HuH-7.5 (cell line): ENCODE measurements at regions not wholly inside any gene's neighbourhood (a gene's known extent, or its start where the extent isn't known, plus 50 kb on each side); places are given as distances from the start of the nearest gene placed in this dataset.
"Not testable (repeated sequence)": the region's sequence is repeated elsewhere in the genome, so short reads cannot be mapped to it uniquely, and the experiment has no call there.

Experiments used
- DNase-seq: peaks from one replicate; pipeline ENCODE4 v3.0.0; 2011; ENCODE audit warnings: low spot score

DNA sequence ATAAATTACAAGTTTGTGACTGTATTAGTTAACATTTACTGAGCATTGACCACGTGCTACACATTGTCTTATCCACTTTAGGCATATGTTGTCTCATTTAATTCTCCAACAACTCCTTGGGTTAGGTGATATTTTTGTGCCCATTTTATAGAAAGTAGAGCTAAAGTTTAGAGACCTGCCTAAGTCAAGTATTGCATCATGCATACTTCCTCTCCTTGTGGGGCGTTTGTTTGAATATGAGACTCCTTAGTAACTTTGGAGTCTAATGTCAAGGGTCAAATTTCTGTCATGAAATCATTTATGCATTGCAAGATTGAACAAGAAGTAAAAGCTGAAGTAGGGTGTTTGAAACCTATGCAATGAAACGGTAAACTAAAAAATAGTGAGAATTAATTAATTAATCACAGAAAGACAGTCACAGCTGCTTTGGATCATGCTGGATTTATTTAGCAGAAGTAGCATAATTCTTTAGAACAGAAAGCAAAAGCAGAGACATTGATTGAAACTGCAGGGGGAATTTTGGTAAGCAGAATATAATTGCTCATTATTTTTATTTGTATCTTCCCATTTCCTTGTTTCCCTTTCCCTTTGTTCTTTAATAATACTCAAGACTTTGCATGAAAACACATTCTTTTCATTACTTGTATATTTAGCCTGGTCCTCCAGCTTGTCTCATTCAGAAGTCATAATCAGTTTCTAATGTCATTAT is 1374.4 kb upstream of the GJE1 start:
- DNase-seq: no peak

DNA sequence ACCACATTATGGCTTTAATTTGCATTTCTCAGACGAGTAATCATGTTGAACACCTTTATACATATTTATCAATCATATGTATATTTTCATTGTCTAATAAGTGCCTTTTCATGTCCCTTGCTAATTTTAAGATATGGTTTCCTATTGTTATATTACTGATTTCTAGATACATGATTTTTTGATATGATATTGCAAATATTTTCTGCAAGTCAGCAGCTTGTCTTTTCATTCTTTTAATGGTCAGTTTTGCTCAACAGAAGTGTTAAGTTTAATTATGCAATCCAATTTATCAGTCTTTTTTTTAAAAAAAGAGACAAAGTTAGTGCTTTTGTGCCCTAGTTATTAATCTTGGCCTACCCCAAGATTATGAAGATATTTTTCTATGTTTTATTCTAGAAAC is 1377.8 kb upstream of the CITED2 start:
- DNase-seq: no peak

DNA sequence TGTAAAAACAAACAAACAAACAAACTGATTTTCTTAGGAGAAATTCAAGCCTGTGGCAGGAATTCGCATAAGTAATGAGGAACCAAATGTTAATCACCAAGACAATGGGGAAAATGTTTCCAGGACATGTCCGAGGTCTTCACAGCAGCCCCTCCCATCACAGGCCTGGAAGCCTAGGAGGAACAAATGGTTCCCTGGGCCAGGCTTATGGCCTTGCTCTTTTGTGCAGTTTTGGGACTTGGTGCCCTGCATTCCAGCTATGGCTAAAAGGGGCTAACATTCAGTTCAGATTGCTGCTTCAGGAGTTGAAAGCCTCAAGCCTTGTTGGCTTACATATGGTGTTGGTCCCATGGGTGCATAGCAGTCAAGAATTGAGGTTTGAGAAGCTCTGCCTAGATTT is 1372.7 kb upstream of the CITED2 start:
- DNase-seq: no peak

DNA sequence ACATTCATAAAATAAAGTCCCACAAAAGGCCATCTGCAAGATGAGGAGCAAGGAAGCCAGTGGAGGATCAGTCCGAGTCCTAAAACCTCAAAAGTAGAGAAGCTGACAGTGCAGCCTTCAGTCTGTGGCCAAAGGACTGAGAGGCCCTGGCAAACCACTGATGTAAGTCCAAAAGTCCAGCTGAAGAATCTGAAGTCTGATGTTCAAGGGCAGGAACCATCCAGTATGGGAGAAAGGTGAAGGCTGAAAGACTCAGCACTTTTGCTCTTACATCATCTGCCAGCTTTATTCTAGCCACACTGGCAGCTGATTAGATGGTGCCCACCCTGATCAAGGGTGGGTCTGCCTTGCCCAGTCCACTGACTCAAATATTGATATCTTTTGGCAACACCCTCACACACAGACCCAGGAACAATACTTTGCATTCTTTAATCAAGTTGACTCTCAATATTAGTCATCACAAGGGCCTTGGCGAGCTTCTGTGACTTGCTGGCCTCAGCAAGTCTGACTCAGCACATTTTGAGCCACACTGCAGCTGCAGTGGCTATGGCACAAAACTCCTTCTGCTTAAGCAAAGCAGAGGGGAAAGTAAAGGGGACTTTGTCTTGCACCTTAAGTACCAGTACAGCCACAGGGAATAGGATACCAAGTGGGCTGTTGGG is 1370.3 kb upstream of the CITED2 start:
- DNase-seq: no peak

DNA sequence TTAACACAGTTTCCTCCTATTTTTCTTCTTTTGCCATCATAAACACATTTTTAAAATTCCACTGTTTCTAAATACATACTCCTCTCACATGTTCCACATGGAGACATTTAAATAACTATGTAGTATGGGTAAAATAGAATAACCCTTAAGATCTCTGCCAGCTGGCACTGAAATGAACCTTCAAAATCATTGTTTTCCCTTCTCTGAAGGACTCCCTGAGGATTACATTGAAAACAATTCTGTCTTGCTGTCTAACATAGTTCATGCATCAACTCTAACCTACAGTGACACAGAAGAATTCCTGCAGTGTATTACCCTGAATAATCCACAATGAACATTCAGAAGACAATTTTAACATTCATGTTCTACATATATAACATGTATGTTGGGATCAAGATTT is 1361.8 kb upstream of the CITED2 start:
- no peak for DNase-seq

DNA sequence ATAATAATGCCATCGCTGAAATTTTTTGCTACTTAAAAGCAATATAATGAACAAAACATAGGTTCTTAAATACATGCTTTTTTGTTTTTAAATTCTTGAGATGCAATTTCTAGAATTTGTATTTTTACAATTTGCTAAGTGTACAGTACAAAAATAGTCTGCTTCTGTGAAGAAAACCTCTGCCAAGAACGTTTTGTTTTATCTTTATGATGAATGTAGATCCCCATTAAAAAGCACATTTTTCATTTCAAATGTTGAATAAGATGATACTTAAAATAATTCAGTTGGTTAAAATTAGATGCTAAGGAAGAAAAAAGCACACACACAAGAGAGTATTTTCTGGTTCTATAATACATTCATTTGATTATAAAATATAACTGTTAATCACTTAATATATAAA is 1358.5 kb upstream of the CITED2 start:
- no peak for DNase-seq

DNA sequence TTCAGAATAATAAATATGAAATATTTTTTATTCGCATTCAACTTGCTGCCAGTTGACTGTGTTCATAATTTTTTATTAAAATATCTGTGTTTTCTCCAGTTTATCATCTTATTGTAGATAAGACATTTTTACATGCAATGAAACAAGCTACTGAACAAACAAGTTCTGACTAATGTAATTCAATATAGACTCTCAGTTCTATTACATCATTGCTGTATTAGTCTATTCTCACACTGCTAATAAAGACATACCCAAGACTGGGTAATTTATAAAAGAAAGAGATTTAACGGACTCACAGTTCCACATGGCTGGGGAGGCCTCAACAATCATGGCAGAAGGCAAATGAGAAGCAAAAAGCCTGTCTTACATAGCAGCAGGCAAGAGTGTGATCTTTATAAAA is 1357.7 kb upstream of the CITED2 start:
- DNase-seq: no peak

DNA sequence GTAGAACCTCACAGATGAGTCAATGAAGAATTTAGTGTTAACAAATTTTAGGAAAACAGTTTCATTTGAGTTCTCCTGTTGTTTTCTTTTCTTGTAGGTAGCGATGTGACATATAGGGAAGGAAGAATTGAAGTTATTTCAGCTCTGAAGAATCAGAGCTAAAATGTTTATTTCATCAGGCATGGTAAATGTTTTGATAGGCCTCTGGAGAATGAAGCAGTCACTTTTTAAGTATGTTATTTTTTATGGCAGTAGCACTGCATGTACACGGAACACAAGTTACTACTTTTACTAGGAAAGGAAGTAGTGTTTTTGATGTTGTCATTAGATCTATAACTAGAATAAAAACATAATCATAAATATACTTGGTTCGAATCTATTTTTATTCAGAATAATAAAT is 1357.3 kb upstream of the CITED2 start:
- DNase-seq: no peak

DNA sequence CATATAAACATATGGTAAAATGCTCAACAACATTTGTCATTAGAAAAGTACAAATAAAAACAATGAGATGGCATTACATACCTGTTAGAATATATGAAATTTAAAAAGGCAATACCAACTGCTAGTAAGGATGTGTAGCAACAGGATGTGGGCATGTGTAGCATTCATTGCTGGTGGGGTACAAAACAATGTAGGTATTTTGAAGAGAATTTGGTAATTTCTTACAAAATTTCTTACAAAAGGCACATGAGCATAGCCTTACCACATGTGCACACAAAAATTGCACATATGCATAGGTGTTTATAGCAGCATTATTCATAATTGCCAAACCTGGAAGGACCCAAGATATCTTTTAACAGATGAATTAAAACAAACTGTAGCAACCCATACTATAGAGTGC is 1355.1 kb upstream of the CITED2 start:
- DNase-seq: no peak

DNA sequence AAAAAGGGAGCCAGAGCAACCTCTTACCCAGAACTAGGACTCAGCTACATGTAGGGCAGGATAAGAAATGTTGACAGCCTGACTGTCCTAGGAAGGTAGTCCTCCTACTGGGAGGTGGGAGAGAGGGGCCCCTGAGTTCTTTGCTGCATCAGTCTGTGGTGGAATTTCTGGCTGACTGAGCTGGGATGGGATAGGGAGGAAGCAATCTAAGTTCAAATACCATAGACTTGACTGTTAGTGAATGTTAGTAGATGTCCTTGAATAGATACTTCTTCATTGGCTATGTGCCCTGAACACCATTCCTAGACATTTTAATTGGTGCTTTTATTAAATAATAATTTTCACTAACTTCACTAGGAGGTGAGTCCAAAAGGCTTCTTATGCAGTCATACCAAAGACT is 1343.6 kb upstream of the CITED2 start:
- no peak for DNase-seq

DNA sequence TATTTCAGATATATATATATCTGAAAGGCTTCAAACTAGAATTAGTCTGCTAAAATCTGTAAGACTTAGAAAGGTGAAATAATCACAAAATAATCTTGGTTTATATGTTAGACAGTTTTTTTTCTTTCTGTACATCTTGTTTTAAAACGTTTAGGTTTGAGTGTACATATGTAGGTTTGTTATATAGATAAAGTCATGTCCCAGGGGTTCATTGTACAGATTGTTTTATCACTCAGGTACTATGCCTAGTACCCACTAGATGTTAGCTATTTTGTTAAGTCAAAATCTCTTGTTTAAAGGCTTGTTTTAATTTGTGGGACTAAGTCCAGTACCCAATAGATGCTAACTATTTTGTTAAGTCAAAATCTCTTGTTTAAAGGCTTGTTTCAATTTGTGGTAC is 1339.0 kb upstream of the CITED2 start:
- DNase-seq: no peak

DNA sequence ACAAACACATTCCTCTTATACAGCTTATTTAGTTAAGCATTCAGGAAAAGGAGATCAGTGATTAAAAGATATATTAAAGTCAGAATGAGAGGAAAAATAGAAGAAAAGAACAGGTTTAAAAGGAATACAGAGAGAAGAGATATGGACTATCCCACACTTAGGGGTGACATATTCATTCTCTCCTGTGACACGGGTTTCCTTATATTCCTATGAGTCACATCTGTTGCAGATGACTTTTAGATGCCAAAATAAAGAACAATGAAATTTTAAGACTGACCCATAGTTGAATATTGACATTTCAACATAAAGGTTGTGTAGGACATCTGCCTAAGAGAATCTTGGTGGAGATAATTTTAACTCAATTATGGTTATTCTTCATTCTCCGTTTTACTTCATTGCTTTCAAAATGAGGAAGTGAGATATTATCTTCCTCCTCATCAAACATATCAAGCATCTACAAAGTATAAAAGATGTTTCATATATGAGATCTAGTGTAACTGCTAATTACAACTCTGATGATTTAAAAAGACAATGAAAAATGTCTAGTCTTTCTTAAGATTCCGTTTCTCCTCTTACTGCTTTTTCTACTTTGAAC is 1336.7 kb upstream of the CITED2 start:
- no peak for DNase-seq

DNA sequence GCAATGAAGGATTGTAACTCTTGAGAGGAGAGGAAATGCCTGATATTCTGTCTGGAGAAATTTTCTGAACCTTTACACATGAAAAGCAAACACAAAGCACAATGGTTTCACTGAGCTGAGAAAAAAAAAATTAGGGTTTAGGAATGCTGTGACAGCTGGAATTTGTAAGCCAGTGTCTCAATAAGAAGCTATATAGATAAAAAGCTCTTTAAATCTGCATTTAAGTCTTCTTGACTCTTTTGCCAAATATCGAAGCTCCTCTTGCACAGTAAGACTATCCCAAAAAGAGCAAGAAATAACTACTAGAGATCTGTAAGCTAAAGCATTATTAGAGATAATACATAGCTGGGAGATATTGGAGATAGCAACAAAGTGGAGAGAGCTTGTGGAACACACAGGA is 1334.0 kb upstream of the CITED2 start:
- DNase-seq: no peak

DNA sequence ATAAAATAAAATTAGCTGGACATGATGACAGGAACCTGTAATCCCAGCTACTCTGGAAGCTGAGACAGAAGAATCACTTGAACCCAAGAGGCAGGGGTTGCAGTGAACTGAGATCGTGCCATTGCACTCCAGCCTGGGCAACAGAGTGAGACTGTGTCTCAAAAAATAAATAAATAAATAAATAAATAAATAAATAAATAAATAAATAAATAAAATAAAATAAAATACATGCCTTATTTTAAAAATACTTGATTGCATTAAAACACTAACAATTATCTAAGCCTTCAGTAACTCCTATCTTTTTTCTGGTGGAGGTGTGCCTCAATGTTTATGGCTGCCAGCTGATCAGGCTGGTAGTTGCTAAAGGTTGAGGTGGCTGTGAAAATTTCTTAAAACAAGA is 1329.6 kb upstream of the CITED2 start:
- DNase-seq: not testable (repeated sequence)

DNA sequence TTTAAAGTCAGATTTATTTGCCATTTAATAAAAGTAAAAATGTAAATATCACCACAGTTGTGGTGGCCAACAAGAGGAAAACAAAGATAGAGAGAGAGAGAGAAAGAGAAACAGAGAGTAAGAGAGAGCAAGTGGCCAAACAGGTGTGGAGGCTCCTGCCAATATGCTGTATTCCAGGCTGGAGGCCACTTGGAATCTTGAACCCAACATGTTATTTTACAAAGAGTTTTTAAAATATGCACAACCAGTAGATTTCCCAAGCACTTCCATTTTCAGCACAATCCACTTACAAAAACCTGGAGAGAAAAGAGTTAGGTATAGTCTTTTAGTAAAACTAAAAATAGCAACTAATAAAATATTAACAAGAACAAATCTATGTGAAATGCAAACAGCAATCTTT is 1323.1 kb upstream of the CITED2 start:
- DNase-seq: no peak

DNA sequence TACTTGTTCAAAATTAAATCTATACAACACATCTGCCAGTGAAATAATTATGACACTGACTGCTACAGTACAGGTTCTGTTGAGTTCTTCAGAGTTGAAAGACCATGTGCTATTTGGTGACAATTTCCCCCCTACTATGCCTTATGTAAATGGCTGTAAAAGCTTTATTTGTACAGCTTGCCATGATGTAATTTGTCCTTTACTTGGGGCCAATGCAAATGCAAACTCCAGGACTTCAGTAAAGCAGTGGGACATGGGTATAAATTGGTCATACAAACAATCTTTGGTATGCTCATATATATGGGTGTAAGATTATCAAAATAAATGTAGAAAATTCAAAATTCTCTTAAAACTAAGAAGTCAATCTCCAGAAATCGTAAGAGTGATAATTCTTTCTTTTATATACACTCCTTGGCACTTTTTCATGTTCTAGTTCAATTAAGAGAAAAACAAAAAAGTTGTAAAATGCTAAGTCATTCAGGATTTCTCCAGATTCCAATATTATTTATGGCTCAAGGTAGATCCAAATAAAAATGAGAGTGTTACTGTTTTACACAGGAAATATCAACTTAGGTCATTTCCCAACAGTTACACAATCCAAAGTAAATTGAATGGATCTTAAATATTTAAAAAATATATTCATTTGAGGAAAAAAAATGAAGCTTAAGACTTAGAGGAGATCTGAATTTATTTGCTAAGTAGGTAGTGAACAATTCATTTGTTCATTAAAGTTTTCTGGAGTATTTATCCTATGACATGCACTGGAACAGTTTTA is 1310.5 kb upstream of the CITED2 start:
- DNase-seq: peak; percentile 16

DNA sequence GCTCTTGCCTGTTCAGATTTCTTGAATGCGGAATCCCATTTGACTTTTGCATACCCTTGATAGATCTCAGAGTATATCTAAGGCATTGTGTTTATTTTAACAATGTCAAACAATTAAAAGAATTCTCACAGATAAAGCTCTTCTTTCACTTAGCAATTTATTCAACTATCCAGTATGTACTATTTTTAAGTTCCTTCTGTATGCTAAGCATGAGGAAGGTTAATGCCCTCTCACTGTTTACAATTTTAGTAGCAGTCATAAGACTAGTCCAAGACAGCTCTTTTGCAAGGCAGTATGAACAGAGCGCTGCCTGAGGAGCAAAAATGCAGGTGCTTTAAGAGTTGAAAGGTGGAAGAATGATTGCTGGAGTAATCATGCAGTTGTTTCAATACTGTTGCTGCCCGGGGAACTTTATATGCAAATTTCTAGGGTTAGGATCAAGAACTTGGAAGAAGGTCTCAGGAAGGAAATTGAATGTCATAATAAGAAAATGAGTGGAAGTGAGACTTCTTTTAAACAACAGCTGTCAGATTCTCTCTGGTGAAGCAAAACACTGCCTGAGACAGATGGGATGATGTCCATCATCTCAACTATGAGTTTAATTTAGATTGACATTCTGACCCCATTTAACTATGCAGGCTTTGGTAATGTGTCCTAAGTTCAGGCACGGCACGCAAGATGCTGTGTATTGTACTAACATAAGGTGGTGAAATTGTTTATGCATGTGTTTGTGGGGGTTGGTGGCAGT is 1303.5 kb upstream of the CITED2 start:
- DNase-seq: no peak

DNA sequence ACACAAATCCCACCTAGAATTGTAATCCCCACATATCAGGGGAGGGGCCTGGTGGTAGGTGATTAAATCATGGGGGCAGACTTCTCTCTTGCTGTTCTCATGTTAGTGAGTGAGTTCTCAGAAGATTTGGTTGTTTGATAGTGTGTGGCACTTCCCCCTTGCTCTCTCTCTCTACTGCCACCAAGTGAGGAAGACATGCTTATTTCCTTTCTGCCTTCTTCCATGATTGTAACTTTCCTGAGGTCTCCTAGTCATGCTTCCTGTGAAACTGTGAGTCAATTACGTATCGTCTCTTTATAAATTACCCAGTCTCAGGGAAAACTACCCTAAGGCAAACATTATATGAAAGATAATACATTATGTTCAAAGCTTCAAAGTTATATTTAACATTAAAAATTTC is 1297.5 kb upstream of the CITED2 start:
- no peak for DNase-seq

DNA sequence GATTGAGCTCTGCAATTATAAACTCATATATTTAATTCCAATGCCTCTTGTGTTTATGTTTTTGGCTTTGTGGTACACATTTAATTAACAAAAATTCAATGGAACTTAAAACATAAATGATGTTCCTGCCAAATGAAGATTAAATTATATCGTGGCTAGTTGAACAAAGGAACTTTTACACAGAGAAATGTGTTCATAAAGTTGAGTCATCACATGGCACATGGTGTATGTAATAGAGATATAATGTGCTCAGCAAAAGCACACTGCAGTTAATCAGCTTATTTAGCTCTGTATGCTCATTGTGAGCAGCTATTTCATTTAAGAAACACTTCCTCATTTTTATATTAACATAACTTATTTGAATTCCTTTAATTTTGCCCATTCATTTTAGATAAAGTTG is 1295.6 kb upstream of the CITED2 start:
- DNase-seq: no peak

DNA sequence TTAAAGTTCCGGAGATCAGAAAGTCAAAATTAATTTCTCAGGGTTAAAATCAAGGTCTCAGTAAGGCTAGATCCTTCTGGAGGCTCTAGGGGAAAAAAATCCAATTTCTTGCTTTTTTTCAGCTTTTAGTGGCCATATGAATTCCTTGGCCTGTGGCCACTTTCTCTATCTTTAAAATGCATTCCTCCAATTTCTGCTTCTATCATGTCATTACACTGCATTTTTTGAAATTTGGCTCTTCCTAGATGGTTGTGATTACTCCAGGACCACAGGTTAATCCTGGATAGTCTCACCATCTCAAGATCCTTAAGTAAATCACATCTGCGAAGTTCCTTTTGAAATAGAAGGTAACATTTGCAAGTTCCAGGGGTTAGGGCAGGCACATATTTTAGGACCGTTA is 1294.9 kb upstream of the CITED2 start:
- DNase-seq: no peak

DNA sequence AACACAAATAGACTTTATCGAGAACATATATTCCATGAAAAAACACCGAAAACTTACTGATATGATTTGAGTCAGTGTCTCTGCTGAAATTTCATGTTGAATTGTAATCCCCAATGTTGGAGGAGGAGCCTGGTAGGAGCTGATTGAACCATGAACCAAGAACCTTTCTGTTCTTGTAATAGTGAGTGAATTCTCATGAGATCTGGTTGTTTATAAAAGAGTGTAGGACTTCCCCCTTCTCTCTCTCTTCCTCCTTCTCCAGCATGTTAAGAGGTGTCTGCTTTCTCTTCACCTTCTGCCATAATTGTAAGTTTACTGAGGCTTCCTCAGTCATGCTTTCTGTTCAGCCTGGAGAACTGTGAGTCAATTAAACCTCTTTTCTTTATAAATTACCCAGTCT is 1289.3 kb upstream of the CITED2 start:
- DNase-seq: no peak

DNA sequence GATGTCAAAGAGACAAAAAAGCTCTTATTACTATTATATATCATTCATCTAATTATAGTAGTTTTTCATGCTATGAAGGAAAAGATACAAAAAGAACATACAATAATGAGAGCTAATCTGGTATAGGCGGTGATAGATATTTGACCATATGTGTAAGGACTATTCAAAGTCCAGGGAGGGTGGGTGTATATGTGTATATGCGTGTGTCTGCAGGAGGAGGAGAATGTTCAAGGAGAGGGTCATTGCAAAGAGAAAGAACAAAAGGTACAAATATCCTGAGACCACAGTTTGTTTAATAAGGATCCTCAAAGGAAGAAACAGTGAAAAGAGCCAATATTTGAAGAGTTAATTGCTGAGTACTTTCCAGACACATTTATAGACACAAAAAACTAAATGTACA is 1288.6 kb upstream of the CITED2 start:
- DNase-seq: no peak
